K562 (cell line): ENCODE measurements at regions not wholly inside any gene's neighbourhood (a gene's known extent, or its start where the extent isn't known, plus 50 kb on each side); places are given as distances from the start of the nearest gene placed in this dataset.

Experiments
- NFE2L1 ChIP-seq: fragments of 450-650 bp; IDR thresholded peaks from 2 replicates; pipeline ENCODE4 v1.6.1; 2016; ENCODE audit warnings: missing genetic modification characterization, low read depth, mild to moderate bottlenecking, missing compliant biosample characterization, moderate library complexity, borderline replicate concordance
- POLR2AphosphoS5 ChIP-seq: IDR thresholded peaks from 2 replicates; pipeline ENCODE4 v1.6.1; 2011; ENCODE audit warnings: mild to moderate bottlenecking, low read depth, low read length, moderate library complexity; ENCODE audit not compliant: control insufficient read depth, insufficient read depth
- RBBP5 ChIP-seq: fragments of 200-600 bp; sonication (generic); IDR thresholded peaks from 2 replicates; pipeline ENCODE4 v1.6.1; 2012; ENCODE audit warnings: borderline replicate concordance, mild to moderate bottlenecking, low read length, control low read depth, inconsistent platforms; ENCODE audit not compliant: insufficient read depth, poor library complexity, severe bottlenecking
- TF ChIP-seq, protein P1 (sequence below), 3 experiments: IDR thresholded peaks in 2 of 3; conservative IDR thresholded peaks in 1 of 3; 2 replicates each; pipeline ENCODE4 v1.5.1; 2011 to 2012; ENCODE audit warnings: low read length in 3 of 3, mild to moderate bottlenecking in 3 of 3, control low read depth in 2 of 3, improper control_type of control experiment in 1 of 3, inconsistent platforms in 1 of 3, low read depth in 1 of 3, mixed read lengths in 1 of 3, moderate library complexity in 1 of 3; ENCODE audit not compliant: insufficient read depth in 2 of 3

DNA sequence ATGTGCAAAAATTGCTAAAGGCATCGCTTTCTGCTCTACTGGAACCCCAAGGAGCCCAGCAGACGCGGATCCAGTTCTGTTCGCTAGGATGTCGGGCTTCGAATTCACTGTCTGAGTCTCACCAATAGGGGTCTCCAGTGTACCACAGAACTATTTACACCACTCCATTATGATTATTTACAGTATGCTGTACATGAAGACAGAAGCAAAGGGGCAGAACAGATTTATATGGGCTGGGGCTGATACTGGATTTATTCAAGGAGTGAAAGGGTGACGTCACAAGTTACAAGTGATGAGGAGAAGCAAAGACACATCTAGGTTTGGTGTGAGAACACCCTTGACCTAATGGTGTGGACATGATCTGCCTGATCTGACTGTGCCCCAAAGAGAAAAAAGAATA is 185.3 kb upstream of the ATP5MC3 start:
- TF ChIP-seq RBBP5 (no peak), POLR2AphosphoS5 (no peak), NFE2L1 (no peak)
- TF ChIP-seq, protein P1, sequence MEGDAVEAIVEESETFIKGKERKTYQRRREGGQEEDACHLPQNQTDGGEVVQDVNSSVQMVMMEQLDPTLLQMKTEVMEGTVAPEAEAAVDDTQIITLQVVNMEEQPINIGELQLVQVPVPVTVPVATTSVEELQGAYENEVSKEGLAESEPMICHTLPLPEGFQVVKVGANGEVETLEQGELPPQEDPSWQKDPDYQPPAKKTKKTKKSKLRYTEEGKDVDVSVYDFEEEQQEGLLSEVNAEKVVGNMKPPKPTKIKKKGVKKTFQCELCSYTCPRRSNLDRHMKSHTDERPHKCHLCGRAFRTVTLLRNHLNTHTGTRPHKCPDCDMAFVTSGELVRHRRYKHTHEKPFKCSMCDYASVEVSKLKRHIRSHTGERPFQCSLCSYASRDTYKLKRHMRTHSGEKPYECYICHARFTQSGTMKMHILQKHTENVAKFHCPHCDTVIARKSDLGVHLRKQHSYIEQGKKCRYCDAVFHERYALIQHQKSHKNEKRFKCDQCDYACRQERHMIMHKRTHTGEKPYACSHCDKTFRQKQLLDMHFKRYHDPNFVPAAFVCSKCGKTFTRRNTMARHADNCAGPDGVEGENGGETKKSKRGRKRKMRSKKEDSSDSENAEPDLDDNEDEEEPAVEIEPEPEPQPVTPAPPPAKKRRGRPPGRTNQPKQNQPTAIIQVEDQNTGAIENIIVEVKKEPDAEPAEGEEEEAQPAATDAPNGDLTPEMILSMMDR (IDR thresholded peaks at IDR 0.05 in 2 of 3, conservative IDR thresholded peaks at IDR 0.05 in 1 of 3; ENCODE audit: insufficient read depth in 2 of 3, low read depth in 1 of 3, low read length in 3 of 3) = peak; percentile 86 to 88 (median 88)
